CD14-positive monocyte (primary cell): ENCODE measurements at regions not wholly inside any gene's neighbourhood (a gene's known extent, or its start where the extent isn't known, plus 50 kb on each side); places are given as distances from the start of the nearest gene placed in this dataset.

ENCODE experiments used
- DNase-seq, 3 donors: peaks; one replicate each; pipeline ENCODE4 v3.0.0-alpha.2; 2011 to 2022
- H2AFZ ChIP-seq: 2 replicates; pipeline ENCODE4 v1.6.0; 2012; ENCODE audit warnings: mild to moderate bottlenecking, low read depth, low read length, inconsistent platforms; ENCODE audit not compliant: insufficient read depth, poor library complexity, severe bottlenecking
- H3K27ac ChIP-seq, 2 donors: 1 replicate in 1 of 2; 2 replicates in 1 of 2; pipeline ENCODE4 v1.5.1; 2012 to 2013; ENCODE audit warnings: low read length in 2 of 2, control low read depth in 1 of 2, inconsistent platforms in 1 of 2, low read depth in 1 of 2, mild to moderate bottlenecking in 1 of 2
- H3K27me3 ChIP-seq, 2 donors: one replicate each; pipeline versions ENCODE4 v1.6.0 to v1.6.1; 2011 to 2013; ENCODE audit warnings: low read length in 2 of 2; ENCODE audit not compliant: control insufficient read depth in 2 of 2, insufficient read depth in 2 of 2
- H3K36me3 ChIP-seq, 2 donors: replicated peaks in 1 of 2; 1 replicate in 1 of 2; 2 replicates in 1 of 2; pipeline versions ENCODE4 v1.5.1 to v1.6.1; 2012 to 2013; ENCODE audit warnings: low read length in 2 of 2, control low read depth in 1 of 2, inconsistent platforms in 1 of 2, mild to moderate bottlenecking in 1 of 2; ENCODE audit not compliant: insufficient read depth in 2 of 2, control insufficient read depth in 1 of 2
- H3K4me1 ChIP-seq, 2 donors: 1 replicate in 1 of 2; 2 replicates in 1 of 2; pipeline versions ENCODE4 v1.5.1 to v1.6.1; 2012 to 2013; ENCODE audit warnings: low read length in 2 of 2, control low read depth in 1 of 2, inconsistent platforms in 1 of 2, mild to moderate bottlenecking in 1 of 2, moderate library complexity in 1 of 2; ENCODE audit not compliant: insufficient read depth in 2 of 2, control insufficient read depth in 1 of 2
- H3K4me2 ChIP-seq: replicated peaks from 2 replicates; pipeline ENCODE3; 2012; ENCODE audit warnings: low read length, moderate library complexity, mild to moderate bottlenecking; ENCODE audit not compliant: poor library complexity, severe bottlenecking; ENCODE audit errors: extremely low read depth
- H3K4me3 ChIP-seq, 3 experiments: fragments of 200-600 bp in 1 of 3; sonication (generic) in 1 of 3; replicated peaks in 1 of 3; 1 replicate in 2 of 3; 2 replicates in 1 of 3; pipeline ENCODE4 v1.5.1; 2011 to 2013; ENCODE audit warnings: low read length in 3 of 3, mild to moderate bottlenecking in 3 of 3, control low read depth in 2 of 3, low read depth in 2 of 3, inconsistent platforms in 1 of 3, moderate library complexity in 1 of 3
- H3K79me2 ChIP-seq: 2 replicates; pipeline ENCODE4 v1.6.0; 2012; ENCODE audit warnings: mild to moderate bottlenecking, control low read depth, inconsistent platforms, low read length, moderate library complexity; ENCODE audit not compliant: insufficient read depth
- H3K9ac ChIP-seq: 2 replicates; pipeline ENCODE4 v1.6.0; 2017; ENCODE audit warnings: low read length, mild to moderate bottlenecking; ENCODE audit not compliant: insufficient read depth, poor library complexity, severe bottlenecking
- H3K9me3 ChIP-seq, 2 donors: replicated peaks in 1 of 2; 1 replicate in 1 of 2; 2 replicates in 1 of 2; pipeline versions ENCODE4 v1.5.1 to v1.6.1; 2012 to 2013; ENCODE audit warnings: low read length in 2 of 2, control low read depth in 1 of 2; ENCODE audit not compliant: control insufficient read depth in 1 of 2, insufficient read depth in 1 of 2
- H4K20me1 ChIP-seq: 2 replicates; pipeline ENCODE4 v1.6.0; 2012; ENCODE audit warnings: mild to moderate bottlenecking, low read length, control low read depth, moderate library complexity; ENCODE audit not compliant: insufficient read depth
- H3K27ac Mint-ChIP-seq, 7 donors: one replicate each; pipeline ENCODE4 v1.8.0; 2020; ENCODE audit warnings: mild to moderate bottlenecking in 7 of 7, mixed read lengths in 7 of 7, moderate library complexity in 6 of 7, inconsistent platforms in 2 of 7
- H3K27me3 Mint-ChIP-seq, 3 donors: one replicate each; pipeline ENCODE4 v1.8.0; 2021 to 2022; ENCODE audit warnings: low read depth in 3 of 3, mild to moderate bottlenecking in 3 of 3, mixed read lengths in 3 of 3, moderate library complexity in 3 of 3, inconsistent platforms in 1 of 3
- H3K36me3 Mint-ChIP-seq, 2 donors: one replicate each; pipeline ENCODE4 v1.8.0; 2020; ENCODE audit warnings: mixed read lengths in 2 of 2, inconsistent platforms in 1 of 2, mild to moderate bottlenecking in 1 of 2
- H3K4me1 Mint-ChIP-seq: one replicate; pipeline ENCODE4 v1.8.0; 2020; ENCODE audit warnings: mild to moderate bottlenecking, mixed read lengths
- H3K4me3 Mint-ChIP-seq, 2 donors: one replicate each; pipeline ENCODE4 v1.8.0; 2020; ENCODE audit warnings: mild to moderate bottlenecking in 2 of 2, mixed read lengths in 2 of 2, moderate library complexity in 1 of 2
- H3K9me3 Mint-ChIP-seq, 7 donors: one replicate each; pipeline ENCODE4 v1.8.0; 2020 to 2022; ENCODE audit warnings: mixed read lengths in 7 of 7, mild to moderate bottlenecking in 6 of 7, moderate library complexity in 6 of 7, inconsistent platforms in 2 of 7
- whole genome bisulfite sequencing: methylation state at CpG from one replicate; pipeline ENCODE4 v1.1.5; 2013; ENCODE audit warnings: missing lambda C conversion rate; ENCODE audit not compliant: insufficient coverage; 5-methylcytosine and 5-hydroxymethylcytosine counted together
- intact Hi-C, 2 donors: fragments of 100-400 bp; cut with micrococcal nuclease; formaldehyde crosslinking; loops; one replicate each; pipeline versions ENCODE4 v1.15.0 to v1.15.1; 2023
- TF ChIP-seq, protein P1 (sequence below): fragments of 200-600 bp; IDR thresholded peaks from one replicate; pipeline ENCODE4 v1.8.0; 2022; ENCODE audit warnings: antibody characterized with exemption, mild to moderate bottlenecking

DNA sequence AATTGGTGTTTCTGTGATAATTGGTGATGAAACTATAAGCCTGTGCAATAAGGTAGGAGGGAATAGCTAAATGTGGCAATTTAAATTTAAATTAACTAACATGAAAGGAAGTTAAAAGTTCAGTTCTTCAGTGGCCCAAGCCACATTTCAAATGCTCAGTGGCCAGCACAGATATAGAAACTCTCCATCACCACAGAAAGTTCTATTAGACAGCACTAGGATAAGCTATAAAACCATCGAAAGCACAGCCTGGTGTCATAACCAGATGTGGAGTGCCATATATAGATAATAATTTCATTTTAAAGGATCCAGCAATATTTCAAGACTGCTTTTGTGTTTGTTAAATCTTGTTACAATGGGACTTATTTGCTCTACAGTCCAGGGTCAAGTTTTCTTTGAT is 119.3 kb upstream of the NR3C2 start:
- Histone ChIP-seq H2AFZ (no peak overlapping the region), H3K27me3 (no peaks in the 10 kb centered on the region), H3K9ac (no peak overlapping the region), H4K20me1 (no peaks in the 10 kb centered on the region), H3K27ac (no peak overlapping the region), H3K4me2 (no peak overlapping the region), H3K79me2 (no peaks in the 10 kb centered on the region), H3K36me3 (no peaks in the 10 kb centered on the region), H3K9me3 (no peaks in the 10 kb centered on the region), H3K4me1 (no peaks in the 10 kb centered on the region), H3K4me3 (no peak overlapping the region)
- no peaks in the 10 kb centered on the region for H3K4me1 Mint-ChIP-seq
- no peaks in the 10 kb centered on the region for H3K36me3 Mint-ChIP-seq
- H3K4me3 Mint-ChIP-seq = no peak overlapping the region
- no peak for DNase-seq
- H3K9me3 Mint-ChIP-seq = peaks cover 0 to 3% (median 1%) of the 10 kb centered on the region in 7 donors
- no CpG with 5 or more reads among the region's 1 CpG for WGBS
- TF ChIP-seq, protein P1, sequence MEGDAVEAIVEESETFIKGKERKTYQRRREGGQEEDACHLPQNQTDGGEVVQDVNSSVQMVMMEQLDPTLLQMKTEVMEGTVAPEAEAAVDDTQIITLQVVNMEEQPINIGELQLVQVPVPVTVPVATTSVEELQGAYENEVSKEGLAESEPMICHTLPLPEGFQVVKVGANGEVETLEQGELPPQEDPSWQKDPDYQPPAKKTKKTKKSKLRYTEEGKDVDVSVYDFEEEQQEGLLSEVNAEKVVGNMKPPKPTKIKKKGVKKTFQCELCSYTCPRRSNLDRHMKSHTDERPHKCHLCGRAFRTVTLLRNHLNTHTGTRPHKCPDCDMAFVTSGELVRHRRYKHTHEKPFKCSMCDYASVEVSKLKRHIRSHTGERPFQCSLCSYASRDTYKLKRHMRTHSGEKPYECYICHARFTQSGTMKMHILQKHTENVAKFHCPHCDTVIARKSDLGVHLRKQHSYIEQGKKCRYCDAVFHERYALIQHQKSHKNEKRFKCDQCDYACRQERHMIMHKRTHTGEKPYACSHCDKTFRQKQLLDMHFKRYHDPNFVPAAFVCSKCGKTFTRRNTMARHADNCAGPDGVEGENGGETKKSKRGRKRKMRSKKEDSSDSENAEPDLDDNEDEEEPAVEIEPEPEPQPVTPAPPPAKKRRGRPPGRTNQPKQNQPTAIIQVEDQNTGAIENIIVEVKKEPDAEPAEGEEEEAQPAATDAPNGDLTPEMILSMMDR = no peak
- no peaks in the 10 kb centered on the region for H3K27me3 Mint-ChIP-seq
- no peak overlapping the region for H3K27ac Mint-ChIP-seq
- intact Hi-C loops = no loop called here

DNA sequence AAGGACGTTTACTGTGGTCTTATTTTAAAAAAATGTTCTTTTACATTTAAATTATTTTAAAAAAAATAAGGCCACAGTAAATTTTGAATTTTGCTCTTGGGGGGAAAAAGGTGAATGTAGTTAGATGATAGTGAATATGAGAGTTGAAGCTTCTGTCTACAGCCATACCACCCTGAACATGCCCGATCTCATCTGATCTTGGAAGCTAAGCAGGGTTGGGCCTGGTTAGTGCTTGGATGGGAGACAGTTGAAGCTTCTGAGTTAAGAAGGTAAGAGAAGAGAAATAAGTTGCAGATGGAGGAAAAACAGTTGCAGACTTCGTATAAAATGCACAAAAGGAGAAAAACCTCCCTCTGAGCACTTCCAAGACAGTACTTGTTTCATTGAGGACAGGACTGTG is 115.6 kb upstream of the NR3C2 start:
- TF ChIP-seq, protein P1 = no peak
- H3K36me3 Mint-ChIP-seq = no peaks in the 10 kb centered on the region
- peaks cover 0 to 3% (median 1%) of the 10 kb centered on the region in 7 donors for H3K9me3 Mint-ChIP-seq
- H2AFZ ChIP-seq = no peak overlapping the region
- H3K27ac ChIP-seq = no peak overlapping the region
- H3K4me1 Mint-ChIP-seq = no peaks in the 10 kb centered on the region
- WGBS = no CpG with 5 or more reads among the region's 3 CpGs
- H3K36me3 ChIP-seq = no peaks in the 10 kb centered on the region
- H3K4me2 ChIP-seq = no peak overlapping the region
- no peaks in the 10 kb centered on the region for H3K79me2 ChIP-seq
- no peaks in the 10 kb centered on the region for H3K4me1 ChIP-seq
- no peak for DNase-seq
- no peaks in the 10 kb centered on the region for H3K9me3 ChIP-seq
- H3K4me3 ChIP-seq = no peak overlapping the region
- H3K4me3 Mint-ChIP-seq = no peak overlapping the region
- H3K27ac Mint-ChIP-seq = no peak overlapping the region
- intact Hi-C loops = no loop called here
- H3K9ac ChIP-seq = no peak overlapping the region
- H4K20me1 ChIP-seq = no peaks in the 10 kb centered on the region
- H3K27me3 ChIP-seq = no peaks in the 10 kb centered on the region
- no peaks in the 10 kb centered on the region for H3K27me3 Mint-ChIP-seq
